K562 (cell line): ENCODE measurements at regions not wholly inside any gene's neighbourhood (a gene's known extent, or its start where the extent isn't known, plus 50 kb on each side); places are given as distances from the start of the nearest gene placed in this dataset.

Experiments
- ETV6 ChIP-seq, 3 experiments: fragments of 150-350 bp in 1 of 3; sonication (generic) in 1 of 3; formaldehyde crosslinking in 1 of 3; IDR thresholded peaks; 2 replicates each; pipeline versions ENCODE4 v1.6.1 to v1.8.0; 2014 to 2022; ENCODE audit warnings: borderline replicate concordance in 2 of 3, low read depth in 2 of 3, antibody characterized with exemption in 1 of 3, low read length in 1 of 3, mild to moderate bottlenecking in 1 of 3, missing genetic modification reagents in 1 of 3
- MAFK ChIP-seq: IDR thresholded peaks from 2 replicates; pipeline ENCODE4 v1.6.1; 2011; ENCODE audit warnings: low read length, improper control_type of control experiment
- NBN ChIP-seq: fragments of 450-650 bp; IDR thresholded peaks from 2 replicates; pipeline ENCODE4 v1.6.1; 2016; ENCODE audit warnings: low read depth, mild to moderate bottlenecking
- NR2C2 ChIP-seq, 2 experiments: fragments of 200-800 bp in 1 of 2; sonication (Bioruptor generic) in 1 of 2; sonication (generic) in 1 of 2; formaldehyde crosslinking in 1 of 2; IDR thresholded peaks; 2 replicates each; pipeline versions ENCODE4 v1.6.1 to v1.8.0; 2016 to 2022; ENCODE audit warnings: mild to moderate bottlenecking in 1 of 2, missing compliant biosample characterization in 1 of 2, missing genetic modification characterization in 1 of 2, missing genetic modification reagents in 1 of 2
- POLR2A ChIP-seq: fragments of 450-650 bp; conservative IDR thresholded peaks from 2 replicates; pipeline ENCODE4 v1.6.1; 2016
- PTTG1 ChIP-seq: fragments of 450-650 bp; IDR thresholded peaks from 2 replicates; pipeline ENCODE4 v1.6.1; 2016; ENCODE audit warnings: low read depth, mild to moderate bottlenecking, missing genetic modification characterization, missing compliant biosample characterization
- RFX1 ChIP-seq: fragments of 450-650 bp; IDR thresholded peaks from 2 replicates; pipeline ENCODE4 v1.6.1; 2016; ENCODE audit warnings: mild to moderate bottlenecking, moderate library complexity
- ZKSCAN1 ChIP-seq: fragments of 150-350 bp; IDR thresholded peaks from 2 replicates; pipeline ENCODE4 v1.6.1; 2016; ENCODE audit warnings: low read depth, low read length
- ZNF445 ChIP-seq: fragments of 250-450 bp; sonication (Bioruptor Pico); IDR thresholded peaks from 2 replicates; pipeline ENCODE4 v1.4.0; 2020; ENCODE audit warnings: low read depth, mild to moderate bottlenecking, moderate library complexity
- TF ChIP-seq, protein P1 (sequence below): fragments of 250-450 bp; sonication (Bioruptor Pico); IDR thresholded peaks from 2 replicates; pipeline ENCODE4 v1.8.0; 2022; ENCODE audit warnings: moderate library complexity, mild to moderate bottlenecking, inconsistent platforms
- TF ChIP-seq, protein P2 (sequence below): fragments of 250-450 bp; sonication (Bioruptor Pico); IDR thresholded peaks from 2 replicates; pipeline ENCODE4 v1.5.0; 2021; ENCODE audit warnings: mild to moderate bottlenecking, moderate library complexity
- TF ChIP-seq, protein P3 (sequence below): fragments of 250-450 bp; sonication (Bioruptor Pico); IDR thresholded peaks from 2 replicates; pipeline ENCODE4 v1.8.0; 2022; ENCODE audit warnings: moderate library complexity, mild to moderate bottlenecking, inconsistent platforms
- TF ChIP-seq, protein P4 (sequence below), 3 experiments: IDR thresholded peaks in 2 of 3; conservative IDR thresholded peaks in 1 of 3; 2 replicates each; pipeline ENCODE4 v1.5.1; 2011 to 2012; ENCODE audit warnings: low read length in 3 of 3, mild to moderate bottlenecking in 3 of 3, control low read depth in 2 of 3, improper control_type of control experiment in 1 of 3, inconsistent platforms in 1 of 3, low read depth in 1 of 3, mixed read lengths in 1 of 3, moderate library complexity in 1 of 3; ENCODE audit not compliant: insufficient read depth in 2 of 3

DNA sequence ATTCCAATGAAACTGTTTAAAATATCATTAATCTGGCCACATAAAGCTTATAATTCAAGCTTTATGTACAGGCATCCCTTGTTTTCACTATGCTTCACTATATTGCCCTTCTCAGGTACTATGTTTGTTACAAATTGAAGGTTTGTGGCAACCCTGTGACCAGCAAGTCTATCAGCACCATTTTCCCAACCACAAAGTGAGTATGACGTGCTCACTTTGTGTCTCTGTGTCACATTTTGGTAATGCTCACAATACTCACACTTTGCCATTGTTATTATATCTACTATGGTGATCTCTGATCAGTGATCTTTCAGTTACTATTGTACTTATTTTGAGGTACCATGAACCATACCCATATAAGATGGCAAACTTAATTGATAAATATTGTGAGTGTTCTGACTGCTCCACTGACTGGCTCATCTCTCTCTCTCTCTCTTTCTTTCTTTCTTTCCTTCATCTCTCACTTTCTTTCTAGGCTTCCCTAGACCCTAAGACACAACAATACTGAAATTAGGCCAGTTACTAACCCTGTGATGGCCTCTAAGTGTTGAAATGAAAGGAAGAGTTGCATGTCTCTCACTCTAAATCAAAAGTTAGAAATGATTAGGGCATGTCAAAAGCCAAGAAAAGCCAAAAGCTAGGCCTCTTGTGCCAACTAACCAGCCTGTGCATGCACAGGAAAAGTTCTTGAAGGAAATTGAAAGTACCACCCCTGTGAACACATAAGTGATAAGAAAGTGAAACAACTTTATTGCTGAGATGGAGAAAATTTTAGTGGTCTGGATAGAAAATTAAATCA, 227.9 kb downstream of the BCAS1 start:
- TF ChIP-seq POLR2A (no peak), ETV6 (IDR thresholded peaks at IDR 0.05; ENCODE audit: borderline replicate concordance in 1 of 2, low read depth in 2 of 2, low read length in 1 of 2) (no peak), ETV6 (CRISPR knock-in tag; IDR thresholded peaks at IDR 0.05; ENCODE audit: borderline replicate concordance) (no peak), PTTG1 (no peak), MAFK (no peak), ZKSCAN1 (no peak), NR2C2 (CRISPR knock-in tag; IDR thresholded peaks at IDR 0.05) (no peak), NR2C2 (tag; IDR thresholded peaks at IDR 0.05) (no peak), RFX1 (0 out of 2 replicates have a peak, but pooled peaks have one; percentile 4), ZNF445 (no peak), NBN (no peak)
- TF ChIP-seq, protein P1, sequence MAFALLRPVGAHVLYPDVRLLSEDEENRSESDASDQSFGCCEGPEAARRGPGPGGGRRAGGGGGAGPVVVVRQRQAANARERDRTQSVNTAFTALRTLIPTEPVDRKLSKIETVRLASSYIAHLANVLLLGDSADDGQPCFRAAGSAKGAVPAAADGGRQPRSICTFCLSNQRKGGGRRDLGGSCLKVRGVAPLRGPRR (CRISPR knock-in tag): no peak
- TF ChIP-seq, protein P2, sequence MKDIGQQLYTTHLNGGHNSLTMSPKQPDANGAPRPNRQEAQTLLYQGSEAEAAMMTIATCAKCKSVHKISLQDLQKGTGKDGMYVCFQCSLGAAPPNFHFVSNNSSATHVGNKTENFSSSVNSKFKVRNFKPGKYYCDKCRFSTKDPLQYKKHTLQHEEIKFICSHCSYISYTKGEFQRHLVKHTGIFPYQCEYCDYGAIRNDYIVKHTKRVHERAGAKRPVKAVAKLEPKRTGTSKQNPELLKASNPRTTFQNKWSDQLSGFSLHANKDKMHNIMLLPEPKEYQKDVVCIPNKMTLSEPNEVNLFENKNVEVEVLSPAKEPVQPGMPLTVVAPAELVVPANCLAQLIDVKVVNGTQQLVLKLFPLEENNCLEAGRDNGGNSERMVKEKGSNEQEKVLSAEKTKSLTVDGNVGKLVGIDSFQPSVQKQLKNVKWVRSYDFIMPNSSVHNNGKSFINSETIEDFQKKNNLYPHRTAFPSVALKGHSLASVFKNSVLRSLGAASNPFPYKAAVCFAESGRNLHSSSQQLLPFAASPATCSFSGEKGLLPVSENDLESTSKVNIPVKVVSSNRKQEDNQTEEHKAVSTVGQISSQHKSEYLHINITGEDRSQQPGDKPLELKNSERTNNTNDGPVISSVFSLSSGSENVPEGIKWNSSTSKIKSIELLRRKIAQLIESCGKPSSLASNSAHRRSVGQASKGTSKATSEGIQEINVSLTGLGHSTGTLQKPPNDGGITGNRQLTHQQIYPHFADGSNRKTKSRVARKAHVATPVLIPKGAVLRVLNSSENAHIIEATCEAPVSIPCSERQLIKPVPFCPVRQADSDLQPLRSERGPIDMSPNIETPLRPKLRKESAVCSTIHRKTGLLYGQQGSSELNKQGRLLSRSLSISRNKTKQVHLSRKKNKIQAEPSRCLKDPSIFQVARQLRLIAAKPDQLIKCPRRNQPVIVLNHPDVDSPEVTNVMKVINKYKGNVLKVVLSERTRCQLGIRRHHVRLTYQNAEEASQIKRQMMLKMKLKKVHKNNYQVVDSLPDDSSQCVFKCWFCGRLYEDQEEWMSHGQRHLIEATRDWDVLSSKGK (CRISPR knock-in tag): no peak
- TF ChIP-seq, protein P3, sequence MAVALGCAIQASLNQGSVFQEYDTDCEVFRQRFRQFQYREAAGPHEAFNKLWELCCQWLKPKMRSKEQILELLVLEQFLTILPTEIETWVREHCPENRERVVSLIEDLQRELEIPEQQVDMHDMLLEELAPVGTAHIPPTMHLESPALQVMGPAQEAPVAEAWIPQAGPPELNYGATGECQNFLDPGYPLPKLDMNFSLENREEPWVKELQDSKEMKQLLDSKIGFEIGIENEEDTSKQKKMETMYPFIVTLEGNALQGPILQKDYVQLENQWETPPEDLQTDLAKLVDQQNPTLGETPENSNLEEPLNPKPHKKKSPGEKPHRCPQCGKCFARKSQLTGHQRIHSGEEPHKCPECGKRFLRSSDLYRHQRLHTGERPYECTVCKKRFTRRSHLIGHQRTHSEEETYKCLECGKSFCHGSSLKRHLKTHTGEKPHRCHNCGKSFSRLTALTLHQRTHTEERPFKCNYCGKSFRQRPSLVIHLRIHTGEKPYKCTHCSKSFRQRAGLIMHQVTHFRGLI: no peak
- TF ChIP-seq, protein P4, sequence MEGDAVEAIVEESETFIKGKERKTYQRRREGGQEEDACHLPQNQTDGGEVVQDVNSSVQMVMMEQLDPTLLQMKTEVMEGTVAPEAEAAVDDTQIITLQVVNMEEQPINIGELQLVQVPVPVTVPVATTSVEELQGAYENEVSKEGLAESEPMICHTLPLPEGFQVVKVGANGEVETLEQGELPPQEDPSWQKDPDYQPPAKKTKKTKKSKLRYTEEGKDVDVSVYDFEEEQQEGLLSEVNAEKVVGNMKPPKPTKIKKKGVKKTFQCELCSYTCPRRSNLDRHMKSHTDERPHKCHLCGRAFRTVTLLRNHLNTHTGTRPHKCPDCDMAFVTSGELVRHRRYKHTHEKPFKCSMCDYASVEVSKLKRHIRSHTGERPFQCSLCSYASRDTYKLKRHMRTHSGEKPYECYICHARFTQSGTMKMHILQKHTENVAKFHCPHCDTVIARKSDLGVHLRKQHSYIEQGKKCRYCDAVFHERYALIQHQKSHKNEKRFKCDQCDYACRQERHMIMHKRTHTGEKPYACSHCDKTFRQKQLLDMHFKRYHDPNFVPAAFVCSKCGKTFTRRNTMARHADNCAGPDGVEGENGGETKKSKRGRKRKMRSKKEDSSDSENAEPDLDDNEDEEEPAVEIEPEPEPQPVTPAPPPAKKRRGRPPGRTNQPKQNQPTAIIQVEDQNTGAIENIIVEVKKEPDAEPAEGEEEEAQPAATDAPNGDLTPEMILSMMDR (IDR thresholded peaks at IDR 0.05 in 2 of 3, conservative IDR thresholded peaks at IDR 0.05 in 1 of 3; ENCODE audit: insufficient read depth in 2 of 3, low read depth in 1 of 3, low read length in 3 of 3): no peak
